Medulla oblongata (tissue), 1 donor: ENCODE measurements at regions not wholly inside any gene's neighbourhood (a gene's known extent, or its start where the extent isn't known, plus 50 kb on each side); places are given as distances from the start of the nearest gene placed in this dataset.
"Not testable (repeated sequence)": the region's sequence is repeated elsewhere in the genome, so short reads cannot be mapped to it uniquely, and the experiment has no call there.

Experiments
- DNase-seq: peaks from one replicate; pipeline ENCODE4 v3.0.0-alpha.2; 2015; ENCODE audit errors: extremely low spot score

DNA sequence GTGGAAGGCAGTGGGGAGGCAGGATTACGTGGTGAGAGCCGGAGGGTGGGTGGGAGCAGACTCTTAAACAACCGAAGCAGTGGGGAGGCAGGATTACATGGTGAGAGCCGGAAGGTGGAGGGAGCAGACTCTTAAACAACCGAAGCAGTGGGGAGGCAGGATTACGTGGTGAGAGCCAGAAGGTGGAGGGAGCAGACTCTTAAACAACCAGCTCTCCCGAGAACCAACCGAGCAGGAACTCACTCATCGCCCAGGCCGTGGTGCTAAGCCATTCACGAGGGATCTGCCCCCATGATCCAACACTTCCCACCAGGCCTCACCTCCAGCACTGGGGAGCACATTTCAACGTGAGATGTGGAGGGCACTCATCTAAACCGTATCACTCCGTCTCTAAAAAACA lies 87.7 kb downstream of the RTP5 start:
- no peak for DNase-seq

DNA sequence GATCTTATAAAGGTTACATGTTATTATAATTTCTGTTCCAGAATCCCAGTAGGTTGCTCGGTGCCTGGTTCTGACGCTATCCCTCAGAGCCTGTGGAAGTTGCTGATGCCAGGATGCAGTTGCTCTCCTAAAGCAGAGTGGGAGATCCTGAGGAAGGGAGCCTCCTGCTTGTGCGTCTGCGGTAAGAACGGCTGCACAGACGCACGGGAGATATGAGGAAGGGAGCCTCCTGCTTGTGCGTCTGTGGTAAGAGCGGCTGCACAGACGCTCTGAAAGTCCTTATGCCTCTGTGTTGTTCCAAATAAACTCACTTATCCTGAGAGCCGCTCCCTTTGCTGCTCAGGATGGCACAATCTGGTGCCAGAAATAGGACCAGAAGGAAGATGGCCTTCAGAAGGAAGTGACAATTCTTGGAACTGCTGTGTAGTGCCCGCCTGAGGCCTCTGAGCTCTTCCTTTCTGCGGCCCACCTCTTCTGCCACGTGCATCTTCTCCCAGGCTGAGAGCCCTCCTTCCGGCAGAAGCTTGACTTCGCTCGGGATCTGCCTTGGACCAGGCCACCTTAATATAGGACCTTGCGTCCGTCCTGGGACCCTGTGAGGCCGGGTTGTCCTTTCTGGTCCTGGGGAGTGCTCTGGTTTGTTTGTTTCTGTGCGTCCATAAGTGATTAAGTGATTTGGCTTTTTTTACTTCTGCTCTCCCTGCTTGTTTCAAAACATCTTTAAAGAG lies 89.5 kb downstream of the RTP5 start:
- DNase-seq = no peak

DNA sequence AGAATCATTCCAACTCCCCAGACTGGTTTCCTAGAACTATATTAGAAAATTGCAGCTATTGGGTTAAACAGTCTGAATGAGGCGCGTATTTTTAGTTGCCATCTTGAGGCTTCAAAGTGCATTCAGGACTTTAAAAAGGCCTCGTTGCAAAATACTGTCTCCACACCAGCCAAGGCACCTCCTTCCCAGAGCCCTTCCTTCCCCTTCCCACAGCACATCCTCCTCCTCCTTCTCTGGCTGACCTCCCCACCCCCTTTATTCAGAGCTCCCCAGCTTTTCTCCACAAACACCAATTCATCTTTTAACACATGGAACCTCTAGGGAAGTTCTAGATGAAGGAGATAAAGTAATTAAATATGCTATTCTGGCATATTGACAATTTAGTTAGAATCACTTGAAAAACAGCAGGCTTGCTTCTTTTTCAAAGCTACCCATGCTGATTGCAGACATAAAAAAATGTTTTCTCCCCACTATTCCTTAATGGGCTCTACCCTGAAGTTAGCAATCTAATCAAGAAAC lies 90.3 kb downstream of the RTP5 start:
- DNase-seq = no peak

DNA sequence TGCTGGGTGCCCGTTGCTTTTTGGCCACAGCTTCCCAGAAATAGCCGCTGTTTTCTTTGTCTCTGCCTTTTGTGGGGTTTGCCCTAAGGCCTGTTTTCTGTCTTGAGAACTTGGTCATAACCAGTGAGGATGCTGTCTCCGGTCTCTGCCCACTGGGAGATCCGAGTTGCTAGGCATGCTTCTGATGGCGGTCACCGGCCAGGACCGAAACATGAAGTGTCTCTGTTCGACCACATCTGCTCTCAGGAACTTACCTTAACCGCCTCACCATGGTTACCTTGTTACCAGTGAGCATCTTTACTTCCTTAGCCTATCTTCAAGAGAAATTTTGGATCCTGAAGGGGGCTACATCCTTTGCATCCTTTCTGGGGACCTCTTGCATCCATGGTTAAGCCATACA lies 91.9 kb downstream of the RTP5 start:
- DNase-seq = no peak

DNA sequence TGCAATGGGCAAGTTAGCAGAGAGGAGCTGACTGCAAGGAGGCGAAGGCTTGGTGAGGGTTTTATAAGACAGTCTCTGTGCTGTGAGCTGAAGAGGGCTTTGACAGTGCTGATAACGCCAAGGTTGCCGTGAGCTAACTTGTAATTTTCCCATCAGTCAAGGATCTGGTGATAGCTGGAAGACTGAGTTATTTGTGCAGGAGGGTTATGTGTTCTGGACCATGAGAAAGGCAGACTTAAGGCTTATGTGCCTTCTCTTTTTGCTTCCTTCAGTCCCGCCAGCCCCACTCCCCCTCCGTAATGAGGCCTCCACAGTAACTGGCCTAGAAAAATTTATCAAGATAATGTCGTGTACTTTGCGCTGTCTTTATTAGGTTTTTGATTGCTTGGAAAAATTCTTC lies 94.6 kb downstream of the RTP5 start:
- no peak for DNase-seq

DNA sequence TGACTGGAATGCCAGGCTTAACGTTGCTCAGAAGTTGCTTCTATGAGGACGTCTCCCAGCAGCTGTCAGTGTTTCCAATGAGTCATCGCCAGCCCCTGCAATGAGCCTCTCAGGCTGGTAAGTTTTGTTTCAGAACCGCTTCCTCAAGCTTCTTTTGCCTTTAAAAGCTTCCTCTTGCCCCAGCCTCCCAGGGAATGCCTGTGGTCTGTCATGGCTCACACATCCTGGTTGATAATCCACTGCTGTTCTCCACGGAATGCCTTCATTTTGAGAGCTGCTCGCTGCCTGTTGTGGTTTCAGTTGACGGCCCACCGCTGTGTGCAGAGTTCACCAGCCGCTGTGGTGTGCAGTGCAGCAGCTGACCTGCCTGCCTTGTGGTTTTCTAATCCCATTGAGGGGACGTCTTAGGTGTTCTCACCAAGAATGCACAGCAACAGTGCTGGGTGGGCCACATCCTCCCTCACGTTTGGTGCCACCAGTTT lies 96.4 kb downstream of the RTP5 start:
- peak; percentile 48 for DNase-seq

DNA sequence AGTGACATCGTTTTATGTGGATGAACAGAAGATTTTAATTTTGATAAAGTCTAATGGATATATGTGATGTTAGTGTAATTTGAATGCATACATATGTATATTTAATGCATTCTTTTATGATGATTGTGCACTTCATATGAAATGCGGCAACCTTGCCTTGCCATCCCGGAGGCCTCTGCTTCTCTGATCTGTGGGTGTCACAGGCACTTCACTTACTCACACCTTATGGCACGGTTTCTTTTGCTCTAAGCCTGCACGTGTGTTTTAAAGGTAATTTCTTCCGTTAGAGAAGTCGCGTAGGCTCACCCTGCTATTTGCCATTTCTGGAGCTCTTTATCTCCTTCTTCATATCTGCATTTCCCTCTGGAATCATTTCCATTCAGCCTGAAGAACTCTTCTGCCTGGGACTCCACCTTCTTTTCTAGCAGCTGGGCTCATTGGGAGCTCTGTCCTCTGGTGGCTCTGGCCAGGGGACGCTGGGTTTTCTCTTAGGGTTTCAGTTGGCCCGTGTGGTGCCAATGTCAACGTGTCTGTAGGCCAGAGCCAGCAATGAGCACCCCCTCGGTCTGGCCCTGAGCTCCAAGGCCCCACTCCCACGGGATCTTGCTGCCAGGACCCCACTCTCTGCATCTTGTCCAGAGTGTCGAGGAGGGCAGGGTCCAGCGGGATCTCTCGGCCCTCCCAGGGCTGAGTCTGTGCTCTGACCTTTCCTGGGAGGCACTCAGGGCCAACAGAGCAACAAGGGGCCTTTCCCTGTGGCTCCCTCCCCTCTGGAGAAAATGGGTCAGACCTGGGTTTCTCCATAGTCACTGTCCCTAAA lies 97.3 kb downstream of the RTP5 start:
- DNase-seq = no peak

DNA sequence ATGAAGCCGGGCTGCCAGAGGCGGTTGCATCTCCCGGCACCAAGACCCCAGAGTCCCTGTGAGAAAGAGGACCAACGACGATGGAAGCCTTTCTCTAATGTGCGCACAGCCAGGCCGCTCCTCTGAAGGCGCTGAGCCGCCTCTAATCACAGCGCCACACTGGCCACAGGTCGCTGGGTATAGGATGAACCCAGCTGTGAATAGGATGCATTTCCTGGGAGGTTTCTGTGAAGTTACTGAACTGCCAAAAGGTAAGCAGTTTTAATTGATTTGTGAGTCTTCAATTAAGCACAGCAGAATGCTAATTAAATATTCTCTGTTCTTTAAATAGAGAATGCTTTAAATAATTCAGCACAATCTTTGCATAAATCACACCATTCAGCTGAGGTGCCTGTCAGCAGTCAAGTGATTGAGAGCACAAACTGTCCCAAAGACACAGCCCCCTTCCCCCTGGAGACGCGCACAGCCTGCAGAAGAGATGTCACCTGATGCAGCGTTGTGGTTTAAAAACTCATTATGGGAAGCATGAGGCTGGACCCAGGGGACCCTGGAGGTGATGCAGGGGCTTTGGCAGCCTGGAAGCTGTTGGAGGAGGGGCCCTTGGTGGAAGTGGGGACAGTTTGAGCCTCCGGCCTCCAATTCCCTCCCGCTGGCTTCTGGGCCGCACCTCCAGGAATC lies 98.1 kb downstream of the RTP5 start:
- DNase-seq = no peak

DNA sequence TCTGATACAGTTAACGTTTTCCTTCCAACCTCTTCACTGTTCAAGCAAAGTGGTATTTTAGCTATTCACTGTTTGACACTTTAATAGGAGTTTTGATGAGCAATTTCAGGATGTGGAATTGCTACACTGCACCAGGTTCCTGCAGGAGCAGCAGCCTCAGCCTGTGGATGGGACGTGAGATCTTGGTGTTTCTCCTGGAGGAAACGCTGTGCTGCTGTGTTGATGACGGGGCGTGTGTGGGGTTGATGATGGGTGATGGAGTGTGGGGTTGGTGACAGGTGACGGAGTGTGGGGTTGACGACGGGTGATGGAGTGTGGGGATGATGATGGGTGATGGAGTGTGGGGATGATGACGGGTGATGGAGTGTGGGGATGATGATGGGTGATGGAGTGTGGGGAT lies 98.9 kb downstream of the RTP5 start:
- DNase-seq = no peak

DNA sequence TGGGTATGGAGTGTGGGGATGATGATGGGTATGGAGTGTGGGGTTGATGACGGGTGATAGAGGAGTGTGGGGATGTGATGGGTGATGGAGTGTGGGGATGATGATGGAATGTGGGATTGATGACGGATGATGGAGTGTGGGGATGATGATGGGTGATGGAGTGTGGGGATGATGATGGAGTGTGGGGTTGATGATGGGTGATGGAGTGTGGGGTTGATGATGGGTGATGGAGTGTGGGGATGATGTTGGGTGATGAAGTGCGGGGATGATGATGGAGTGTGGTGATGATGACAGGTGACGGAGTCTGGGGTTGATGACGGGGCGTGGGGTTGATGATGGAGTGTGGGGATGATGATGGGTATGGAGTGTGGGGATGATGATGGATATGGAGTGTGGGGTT lies 99.7 kb downstream of the RTP5 start:
- DNase-seq = not testable (repeated sequence)

DNA sequence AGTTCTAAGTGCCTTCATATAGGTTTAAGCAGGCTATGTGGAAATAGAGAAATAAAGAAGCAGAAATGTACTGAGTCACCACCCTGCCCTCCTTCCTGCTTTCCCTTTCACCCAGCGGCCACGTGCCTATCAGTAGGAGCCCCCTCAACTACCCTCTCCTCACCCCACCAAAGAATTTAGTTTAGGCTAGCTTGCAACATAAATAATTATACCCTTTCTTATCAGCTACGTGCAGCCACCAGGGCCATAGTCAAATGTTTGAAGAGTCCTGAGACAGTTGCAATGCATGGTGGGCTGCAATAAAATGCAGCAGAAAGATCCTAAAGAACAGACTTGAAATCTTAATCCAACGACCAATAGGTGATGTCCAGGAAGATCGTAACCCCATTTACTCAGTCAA lies 101.2 kb downstream of the RTP5 start:
- no peak for DNase-seq

DNA sequence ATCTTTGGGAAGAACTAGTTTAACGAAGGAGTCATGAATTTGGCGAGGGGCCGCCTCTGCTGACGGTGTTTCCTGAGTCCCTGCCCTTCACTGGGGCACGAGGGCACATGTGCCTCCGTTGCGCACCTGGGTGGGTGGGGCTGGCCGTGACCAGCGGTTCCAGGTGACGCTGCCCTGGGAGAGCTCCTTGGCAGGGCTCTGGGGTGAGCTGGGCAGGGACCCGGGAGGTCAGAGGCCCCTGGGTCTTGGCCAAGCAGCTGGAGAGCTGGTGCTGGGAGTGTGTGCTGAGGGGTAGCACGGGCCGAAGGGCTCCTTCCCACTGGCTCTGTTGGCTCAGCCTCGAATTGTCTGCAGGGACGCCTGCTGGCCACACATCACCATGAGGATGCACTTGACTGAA lies 104.6 kb downstream of the RTP5 start:
- DNase-seq = no peak

DNA sequence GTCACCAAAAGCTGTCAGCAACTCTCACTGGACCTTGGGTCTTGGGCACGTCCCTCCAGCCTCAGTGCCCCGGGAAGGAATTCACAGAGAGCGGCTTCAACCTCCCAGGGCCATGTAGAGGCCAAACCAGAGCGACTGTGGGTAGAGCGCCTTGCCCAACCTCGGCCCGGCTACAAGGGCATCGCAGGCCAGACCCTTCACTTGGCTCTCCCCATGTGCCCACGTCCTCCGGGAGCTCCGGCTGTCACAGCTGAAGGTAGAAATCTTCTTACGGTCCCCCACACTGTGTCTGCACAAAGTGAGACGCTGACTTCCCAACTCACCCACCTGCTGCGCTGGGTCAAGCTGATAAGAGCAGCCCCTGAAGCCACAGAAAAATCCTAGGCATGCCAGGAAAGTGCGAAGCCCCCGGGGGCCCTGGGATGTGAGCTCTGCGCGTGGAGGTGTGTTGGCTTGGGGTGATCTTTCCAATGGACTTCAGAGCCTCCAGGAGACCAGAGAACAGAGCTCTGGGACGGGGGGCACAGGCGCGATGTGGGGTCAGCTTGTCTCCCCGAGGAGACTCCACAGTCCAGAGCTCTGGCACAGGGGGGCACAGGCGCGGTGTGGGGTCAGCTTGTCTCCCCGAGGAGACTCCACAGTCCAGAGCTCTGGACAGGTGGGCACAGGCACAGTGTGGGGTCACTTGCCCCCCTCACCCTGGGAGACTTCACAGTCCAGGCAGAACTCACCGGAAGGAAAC lies 105.5 kb downstream of the RTP5 start:
- DNase-seq = no peak

DNA sequence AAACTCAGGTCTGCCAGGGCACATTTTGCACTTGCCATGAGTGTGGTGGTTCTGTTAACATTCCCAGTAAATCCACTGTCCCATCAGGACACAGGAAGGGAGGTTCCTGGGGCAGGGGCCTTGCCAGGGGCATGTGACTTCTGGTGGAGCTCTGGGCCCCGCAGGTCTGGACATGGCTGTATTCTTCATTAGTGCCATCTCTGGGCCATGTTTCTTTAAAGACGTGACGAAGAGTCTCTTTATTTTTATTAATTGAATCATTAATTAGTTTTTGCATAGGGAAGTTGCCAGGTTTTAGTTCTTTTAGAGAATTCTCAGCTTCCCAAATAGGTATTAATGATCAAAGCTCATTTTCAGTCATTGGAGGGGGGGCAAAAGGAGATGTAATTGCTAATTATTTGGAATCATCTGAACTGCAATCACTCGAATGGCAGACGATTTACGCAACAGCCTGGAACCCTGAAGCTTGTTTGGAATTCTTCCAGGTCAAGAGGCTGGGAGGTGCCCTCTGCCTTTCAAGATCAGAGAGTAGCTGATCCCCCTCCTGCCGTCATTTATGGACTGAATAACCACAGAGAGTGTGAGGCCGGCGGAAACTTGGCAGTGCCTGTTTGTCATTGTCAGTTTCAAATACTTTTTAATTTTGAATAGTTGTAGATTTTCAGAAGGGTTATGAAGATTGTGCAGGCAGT lies 106.2 kb downstream of the RTP5 start:
- no peak for DNase-seq

DNA sequence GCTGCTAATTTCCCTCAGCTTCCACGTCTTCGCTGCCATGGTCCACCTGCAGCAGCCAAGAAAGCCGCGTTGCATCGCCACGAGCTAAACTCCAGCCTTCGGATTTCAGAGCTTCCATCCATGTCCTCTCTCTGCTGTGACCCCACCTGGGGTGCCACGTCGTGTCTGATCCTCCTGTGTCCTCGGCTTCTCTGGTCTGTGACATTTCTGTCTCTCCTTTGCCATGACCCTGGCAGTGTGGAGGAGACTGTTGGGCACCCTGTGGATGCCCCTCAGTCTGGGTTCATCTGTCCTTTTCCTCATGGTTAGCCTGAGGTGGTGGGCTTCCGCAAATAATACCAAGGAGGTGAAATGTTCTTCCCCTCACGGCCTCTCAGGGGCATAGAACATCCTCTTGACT lies 106.8 kb downstream of the RTP5 start:
- DNase-seq = no peak

DNA sequence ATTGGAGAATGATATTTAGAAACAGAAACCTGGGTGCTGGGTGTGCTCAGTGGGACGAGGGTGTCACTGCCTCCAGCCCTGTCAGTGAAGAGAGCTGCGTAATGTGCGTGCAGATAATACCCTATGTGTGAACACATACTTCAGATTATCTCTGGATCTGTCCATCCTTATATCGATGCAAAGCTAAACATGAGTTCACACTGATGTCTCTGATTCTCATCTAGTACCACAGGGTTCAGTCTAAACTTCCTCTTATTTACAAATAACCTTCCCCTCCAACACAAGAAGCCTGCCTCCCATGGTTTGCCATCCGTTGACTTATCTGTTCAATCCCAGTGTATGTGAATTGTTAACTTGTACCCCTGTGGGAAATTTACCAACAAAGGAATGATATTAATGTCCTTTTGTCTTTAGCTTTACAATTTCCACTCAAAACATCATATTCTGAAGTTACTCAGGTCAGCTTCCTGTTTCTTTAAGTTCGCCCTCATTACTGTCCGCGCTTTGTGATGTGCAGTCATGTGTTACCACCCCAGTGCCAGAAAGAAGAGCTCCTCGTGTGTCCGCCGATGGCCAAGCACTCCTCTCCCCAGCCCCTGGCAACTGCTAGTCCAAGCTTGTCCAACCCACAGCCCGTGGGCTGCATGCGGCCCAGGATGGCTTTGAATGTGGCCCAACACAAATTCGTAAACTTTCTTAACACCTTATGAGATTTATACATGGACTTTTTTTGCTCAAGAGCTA lies 108.2 kb downstream of the RTP5 start:
- no peak for DNase-seq

DNA sequence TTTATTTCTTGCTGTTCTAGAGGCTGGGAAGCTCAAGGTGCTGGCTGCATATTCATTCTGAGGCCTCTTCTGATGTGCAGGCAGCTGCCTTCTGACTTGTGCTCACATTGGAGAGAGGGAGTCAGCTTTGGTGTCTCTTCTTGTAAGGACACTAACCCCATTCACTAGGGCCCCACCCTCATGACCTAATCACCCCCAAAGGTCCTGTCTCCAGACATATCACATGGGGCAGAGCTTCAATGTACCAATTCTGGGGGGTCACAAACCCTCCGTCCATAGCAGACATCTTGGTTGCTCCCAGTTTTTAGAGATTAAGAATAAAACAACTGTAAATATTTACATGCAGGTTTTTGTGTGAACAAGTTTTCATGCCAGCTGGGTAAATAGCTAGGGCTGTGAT lies 109.1 kb downstream of the RTP5 start:
- no peak for DNase-seq

DNA sequence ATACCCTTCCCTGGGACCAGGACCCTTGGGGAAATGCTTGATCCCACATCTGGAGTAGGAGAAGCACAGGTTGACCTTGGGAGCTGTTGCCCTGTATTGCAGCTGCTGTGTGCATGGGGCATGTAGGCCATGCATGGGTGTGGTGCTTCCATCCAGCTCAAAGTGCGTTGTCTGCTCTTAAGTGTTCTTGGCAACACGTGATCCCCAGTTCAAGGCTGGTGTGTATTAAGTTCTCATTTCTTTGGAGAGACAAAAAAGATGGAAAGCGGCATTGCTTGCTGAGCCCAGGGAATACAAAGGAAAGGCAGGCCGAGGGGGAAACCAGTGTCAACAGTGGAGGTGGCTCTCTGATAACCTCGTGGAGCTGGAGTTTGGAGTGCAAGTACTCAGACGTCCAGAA lies 110.7 kb downstream of the RTP5 start:
- DNase-seq = no peak

DNA sequence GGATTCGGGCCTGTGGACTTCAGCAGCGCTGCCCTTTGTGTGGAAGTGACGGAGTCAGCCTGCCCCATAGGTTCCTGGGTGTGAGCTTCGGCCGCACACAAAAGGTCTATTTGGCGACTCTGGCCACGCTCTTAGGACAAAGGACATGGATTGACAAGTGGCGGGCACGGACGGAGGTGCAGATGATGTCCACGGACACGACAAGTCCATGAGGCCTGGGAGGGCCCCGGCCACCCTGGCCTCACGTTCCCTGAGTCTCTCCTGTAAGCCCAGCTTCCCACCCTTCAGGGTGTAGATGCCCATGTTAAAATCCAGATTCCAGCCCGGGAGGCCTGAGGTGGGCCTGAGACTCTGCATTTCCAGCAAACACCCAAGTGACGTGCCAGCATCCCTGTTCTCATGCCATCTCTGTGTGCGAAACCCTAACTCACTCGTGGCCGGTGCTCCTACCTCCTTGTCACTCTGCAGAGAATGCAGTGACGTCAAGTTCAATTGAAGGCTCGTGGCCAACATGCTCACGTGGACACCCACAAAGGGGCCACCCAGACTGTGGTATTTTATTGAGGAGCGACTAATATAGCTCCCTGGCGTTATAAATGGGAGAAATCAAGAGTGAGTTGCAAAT lies 111.7 kb downstream of the RTP5 start:
- DNase-seq = no peak
